PC-9 (cell line): ENCODE measurements at regions not wholly inside any gene's neighbourhood (a gene's known extent, or its start where the extent isn't known, plus 50 kb on each side); places are given as distances from the start of the nearest gene placed in this dataset.

Experiments used
- BruUV-seq: library from RNA; stranded (reverse); fragments of 400-500 nt; replicated peaks from 2 replicates; lab custom pipeline; 2021; lab: Mats Ljungman, UMichigan
- CTCF ChIA-PET: fragments of 300-600 bp; sonication (Branson Sonifier 250); formaldehyde crosslinking; loops from one replicate; lab custom pipeline; 2022; ENCODE audit warnings: antibody characterized with exemption; lab: Charles Lee
- POLR2A ChIA-PET: fragments of 300-600 bp; sonication (Branson Sonifier 250); formaldehyde crosslinking; loops from one replicate; lab custom pipeline; 2022; ENCODE audit warnings: antibody characterized with exemption; ENCODE audit not compliant: unreplicated experiment; lab: Charles Lee
- DNase-seq, 2 experiments: peaks; one replicate each; pipeline versions ENCODE4 v3.0.0 to v3.0.0-alpha.2; 2015 to 2022; ENCODE audit warnings: mixed read lengths in 1 of 2
- H2AFZ ChIP-seq: fragments of 200-600 bp; sonication (generic); 2 replicates; pipeline ENCODE4 v1.8.1; 2017; ENCODE audit warnings: antibody characterized with exemption
- H3F3A ChIP-seq: fragments of 200-600 bp; sonication (generic); 2 replicates; pipeline ENCODE4 v1.8.1; 2017; ENCODE audit warnings: antibody characterized with exemption, mild to moderate bottlenecking, low read depth; ENCODE audit not compliant: insufficient read depth
- H3K27ac ChIP-seq: fragments of 200-600 bp; sonication (generic); 2 replicates; pipeline ENCODE4 v1.6.1; 2016; ENCODE audit warnings: mixed run types
- H3K27me3 ChIP-seq: fragments of 200-600 bp; sonication (generic); 2 replicates; pipeline ENCODE4 v1.6.1; 2016; ENCODE audit warnings: low read depth, mixed run types; ENCODE audit not compliant: insufficient read depth
- H3K36me3 ChIP-seq: fragments of 200-600 bp; sonication (generic); 2 replicates; pipeline ENCODE4 v1.6.1; 2016; ENCODE audit warnings: low read depth, mixed run types
- H3K4me1 ChIP-seq: fragments of 200-600 bp; sonication (generic); replicated peaks from 2 replicates; pipeline ENCODE4 v1.6.1; 2016; ENCODE audit warnings: mixed run types; ENCODE audit not compliant: insufficient read depth
- H3K4me2 ChIP-seq: fragments of 200-600 bp; sonication (generic); 2 replicates; pipeline ENCODE4 v1.6.1; 2017; ENCODE audit warnings: mixed run types
- H3K4me3 ChIP-seq: fragments of 200-600 bp; sonication (generic); 2 replicates; pipeline ENCODE4 v1.6.1; 2016; ENCODE audit warnings: mixed run types
- H3K79me2 ChIP-seq: fragments of 200-600 bp; sonication (generic); 2 replicates; pipeline ENCODE4 v1.6.1; 2017; ENCODE audit warnings: low read depth, mixed run types
- H3K9me2 ChIP-seq: fragments of 200-600 bp; sonication (generic); 2 replicates; pipeline ENCODE4 v1.8.1; 2017; ENCODE audit warnings: mild to moderate bottlenecking; ENCODE audit not compliant: insufficient read depth
- H3K9me3 ChIP-seq: fragments of 200-600 bp; sonication (generic); 2 replicates; pipeline ENCODE4 v1.8.1; 2016; ENCODE audit warnings: low read depth; ENCODE audit not compliant: insufficient read depth
- H4K20me1 ChIP-seq: fragments of 200-600 bp; sonication (generic); 2 replicates; pipeline ENCODE4 v1.8.1; 2017; ENCODE audit not compliant: insufficient read depth
- CTCF ChIP-seq: fragments of 200-600 bp; sonication (generic); conservative IDR thresholded peaks from 2 replicates; pipeline ENCODE4 v1.6.1; 2017; ENCODE audit warnings: mixed run types, antibody characterized with exemption, mild to moderate bottlenecking, moderate library complexity
- EZH2 ChIP-seq: fragments of 200-600 bp; sonication (generic); IDR thresholded peaks from 2 replicates; pipeline ENCODE4 v1.8.0; 2017; ENCODE audit warnings: antibody characterized with exemption, low read depth
- intact Hi-C: fragments of 100-400 bp; cut with micrococcal nuclease; formaldehyde crosslinking; loops from one replicate; pipeline ENCODE4 v1.10.0; 2022; ENCODE audit not compliant: unreplicated experiment

GRCh38 chr5:165423697-165424299, 1918.4 kb downstream of the MAT2B start:
- no peaks in the 10 kb centered on the region for H3K27me3 ChIP-seq
- H3K4me2 ChIP-seq = no peak overlapping the region
- no peaks in the 10 kb centered on the region for H3K4me1 ChIP-seq
- no peaks in the 10 kb centered on the region for H3F3A ChIP-seq
- H3K9me2 ChIP-seq = no peaks in the 10 kb centered on the region
- H3K79me2 ChIP-seq = no peaks in the 10 kb centered on the region
- H3K4me3 ChIP-seq = no peak overlapping the region
- H4K20me1 ChIP-seq = no peaks in the 10 kb centered on the region
- no peak overlapping the region for H2AFZ ChIP-seq
- intact Hi-C loops = no loop called here
- TF ChIP-seq CTCF (no peak), EZH2 (no peak)
- POLR2A ChIA-PET = no interaction called here
- no TSS peak for BruUV-seq
- no peaks in the 10 kb centered on the region for H3K36me3 ChIP-seq
- no peaks in the 10 kb centered on the region for H3K9me3 ChIP-seq
- DNase-seq = no peak
- CTCF ChIA-PET = no interaction called here
- H3K27ac ChIP-seq = no peak overlapping the region

GRCh38 chr5:165425594-165425993, 1920.2 kb downstream of the MAT2B start:
- no peaks in the 10 kb centered on the region for H4K20me1 ChIP-seq
- BruUV-seq = no TSS peak
- H3K79me2 ChIP-seq = no peaks in the 10 kb centered on the region
- ChIA-PET POLR2A (no interaction called here), CTCF (no interaction called here)
- no peaks in the 10 kb centered on the region for H3K9me2 ChIP-seq
- intact Hi-C loops = no loop called here
- H2AFZ ChIP-seq = no peak overlapping the region
- no peak overlapping the region for H3K4me3 ChIP-seq
- H3K36me3 ChIP-seq = no peaks in the 10 kb centered on the region
- no peak for DNase-seq
- no peaks in the 10 kb centered on the region for H3F3A ChIP-seq
- H3K27me3 ChIP-seq = no peaks in the 10 kb centered on the region; the same call in 1 of the 2 replicates
- H3K4me2 ChIP-seq = no peak overlapping the region
- TF ChIP-seq CTCF (no peak), EZH2 (no peak)
- no peaks in the 10 kb centered on the region for H3K4me1 ChIP-seq
- no peak overlapping the region for H3K27ac ChIP-seq
- no peaks in the 10 kb centered on the region for H3K9me3 ChIP-seq

GRCh38 chr5:165448753-165449152, 1943.3 kb downstream of the MAT2B start:
- H3K36me3 ChIP-seq = no peaks in the 10 kb centered on the region
- no TSS peak for BruUV-seq
- no peaks in the 10 kb centered on the region for H3F3A ChIP-seq
- H3K27ac ChIP-seq = no peak overlapping the region
- H4K20me1 ChIP-seq = no peaks in the 10 kb centered on the region
- H3K27me3 ChIP-seq = no peaks in the 10 kb centered on the region
- H2AFZ ChIP-seq = no peak overlapping the region
- H3K4me2 ChIP-seq = no peak overlapping the region
- no peak for TF ChIP-seq CTCF
- TF ChIP-seq EZH2 = no peak
- no peak for DNase-seq
- H3K79me2 ChIP-seq = no peaks in the 10 kb centered on the region
- H3K4me1 ChIP-seq = no peaks in the 10 kb centered on the region
- POLR2A ChIA-PET = no interaction called here
- no peak overlapping the region for H3K4me3 ChIP-seq
- H3K9me3 ChIP-seq = no peaks in the 10 kb centered on the region
- CTCF ChIA-PET = no interaction called here
- intact Hi-C loops = no loop called here
- no peaks in the 10 kb centered on the region for H3K9me2 ChIP-seq
